ENCODE measurements at regions not wholly inside any gene's neighbourhood (a gene's known extent, or its start where the extent isn't known, plus 50 kb on each side); places are given as distances from the start of the nearest gene placed in this dataset.

DNA sequence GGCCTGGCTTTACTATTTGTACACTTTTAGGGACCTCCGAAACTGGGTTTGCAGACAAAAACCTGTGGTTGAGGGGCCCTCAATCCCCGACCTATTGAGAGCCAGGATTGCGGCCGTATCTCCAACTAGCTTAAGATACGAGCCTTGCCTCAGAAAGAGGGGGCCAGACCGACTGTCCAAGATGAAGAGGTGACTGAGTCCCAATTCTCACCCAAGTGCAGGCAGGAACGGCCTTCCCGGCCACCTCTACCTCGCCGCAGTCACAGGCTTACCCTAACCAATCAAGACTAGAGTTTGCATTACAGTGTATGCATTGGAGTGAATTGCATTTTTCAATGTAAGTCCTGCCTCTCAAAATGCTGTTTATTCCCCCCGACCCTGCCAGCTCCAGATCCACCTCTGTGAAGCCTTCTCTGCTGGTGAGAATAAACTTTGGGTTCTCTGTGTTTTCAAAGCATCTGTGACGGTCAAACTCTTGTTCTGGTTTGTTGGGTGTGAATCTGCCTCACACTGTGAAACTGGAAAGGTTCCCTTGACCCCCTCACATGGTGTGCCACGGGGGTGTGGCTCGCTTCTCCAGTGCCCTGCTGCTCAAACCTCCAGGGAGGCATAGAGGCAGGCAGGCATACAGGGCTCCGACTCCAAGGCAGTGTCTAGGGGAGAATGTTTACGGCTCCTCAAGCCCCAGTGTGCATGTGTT is 62.2 kb upstream of the WLS start:
- H3K27ac ChIP-seq = no peak overlapping the region
- DNase-seq (ENCODE audit: low read depth, low spot score) = no peak

DNA sequence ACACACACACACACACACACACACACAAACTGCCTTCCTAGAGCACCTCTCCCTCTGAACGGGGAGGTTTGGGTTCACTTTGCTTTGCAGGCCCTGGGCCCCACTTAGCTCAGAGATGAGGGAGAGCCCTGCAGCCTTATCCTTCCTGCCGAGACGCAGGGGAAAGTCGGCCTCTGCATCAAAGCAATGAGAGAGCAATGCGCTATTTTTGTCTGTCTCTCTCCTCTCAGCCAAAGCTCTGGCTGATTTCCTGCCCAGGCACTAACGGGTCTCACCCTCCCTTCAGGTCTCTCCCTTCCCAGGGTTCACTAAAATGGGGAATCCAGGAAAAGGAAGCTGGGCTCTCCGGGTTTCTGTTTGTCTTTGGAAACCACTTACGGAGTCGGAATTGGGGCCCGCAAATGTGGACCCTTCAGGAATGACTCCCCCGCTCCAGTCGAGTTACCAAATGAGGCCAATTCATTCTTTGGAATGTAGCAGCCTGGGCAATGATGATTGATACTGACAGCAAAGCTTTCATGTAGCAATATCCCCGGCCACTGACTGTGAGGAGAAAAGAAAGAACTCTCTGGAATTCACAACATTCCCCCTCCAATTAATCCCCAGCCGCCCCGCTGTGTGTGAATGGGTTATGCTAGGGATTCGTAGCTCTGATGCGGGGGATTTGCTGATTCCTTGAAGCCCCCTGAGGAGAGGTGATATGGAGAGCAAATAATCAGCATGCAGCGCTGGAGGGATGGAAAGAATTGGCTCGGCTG is 61.5 kb upstream of the WLS start:
- no peak for DNase-seq (ENCODE audit: low read depth, low spot score)
- no peak overlapping the region for H3K27ac ChIP-seq

DNA sequence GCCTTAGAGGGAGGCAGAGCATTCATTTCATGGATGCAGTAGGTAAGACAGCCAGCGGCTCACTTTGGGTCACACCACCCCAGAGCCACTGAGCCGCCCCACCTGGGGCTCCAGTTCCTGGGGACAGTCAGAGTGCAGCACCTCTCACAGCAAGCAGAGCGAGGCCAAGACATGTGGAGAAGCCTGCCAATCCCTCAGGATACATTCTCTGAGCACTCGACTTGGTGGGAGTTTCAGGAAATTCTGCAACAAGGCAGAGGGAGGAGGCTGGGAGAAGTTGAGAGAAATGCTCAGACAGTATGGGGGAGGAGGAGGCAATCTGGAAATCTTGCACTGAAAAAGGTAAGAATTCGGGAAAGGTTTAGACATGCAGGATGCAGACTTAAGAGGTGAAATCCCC is 60.8 kb upstream of the WLS start:
- no peak for DNase-seq (ENCODE audit: low read depth, low spot score)
- no peak overlapping the region for H3K27ac ChIP-seq

DNA sequence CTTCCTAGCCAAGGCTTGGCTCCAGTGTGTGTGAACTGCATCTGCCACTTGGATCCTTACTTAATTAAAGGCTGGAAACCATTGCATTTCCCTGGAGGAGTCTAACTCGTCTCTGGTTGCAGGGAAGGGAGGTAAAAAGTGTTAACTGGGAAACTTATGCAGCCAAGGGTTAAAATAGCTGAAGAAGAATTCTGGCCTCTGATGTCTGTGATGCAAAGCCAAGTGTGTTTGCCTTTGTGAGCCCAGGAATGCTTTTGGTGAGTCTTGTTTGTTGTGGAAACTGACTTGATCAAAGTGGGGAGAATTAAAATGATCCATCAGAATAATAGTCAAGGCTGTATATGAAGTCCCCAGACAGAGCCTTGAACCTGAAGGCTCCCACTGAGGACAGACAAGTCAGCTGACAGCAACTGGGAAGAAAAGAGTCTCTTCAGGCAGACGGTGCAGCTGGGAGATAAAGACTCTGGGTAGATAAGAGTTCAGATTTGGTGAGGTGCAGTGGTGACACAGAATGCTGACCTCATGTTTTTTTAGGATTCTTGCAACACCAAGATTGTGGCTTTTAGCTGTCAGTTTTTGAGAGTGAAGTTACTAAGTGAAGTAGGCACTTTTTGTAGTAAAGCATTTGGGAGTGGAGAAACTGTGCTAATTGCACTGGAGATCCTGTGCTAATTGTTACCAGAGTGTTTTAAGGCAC is 59.5 kb upstream of the WLS start:
- no peak for DNase-seq (ENCODE audit: low read depth, low spot score)
- no peak overlapping the region for H3K27ac ChIP-seq

DNA sequence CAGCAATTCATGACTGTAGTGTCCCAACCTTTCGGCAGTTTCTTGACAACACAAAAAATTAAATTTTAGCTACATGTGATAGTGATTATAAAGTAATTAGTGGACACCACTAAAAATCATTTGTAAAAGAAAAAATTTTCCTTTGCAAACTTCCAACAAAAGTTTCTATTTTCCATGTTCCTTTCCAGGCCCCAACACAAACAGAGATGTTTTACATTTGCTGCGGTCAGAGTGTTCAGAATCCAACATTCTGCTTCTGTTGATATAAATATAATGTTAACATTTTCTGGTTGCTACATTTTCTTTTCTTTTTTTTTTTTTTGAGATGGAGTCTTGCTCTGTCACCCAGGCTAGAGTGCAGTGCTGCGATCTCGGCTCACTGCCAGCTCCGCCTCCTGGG is 54.9 kb upstream of the WLS start:
- DNase-seq (ENCODE audit: low read depth, low spot score) = no peak

DNA sequence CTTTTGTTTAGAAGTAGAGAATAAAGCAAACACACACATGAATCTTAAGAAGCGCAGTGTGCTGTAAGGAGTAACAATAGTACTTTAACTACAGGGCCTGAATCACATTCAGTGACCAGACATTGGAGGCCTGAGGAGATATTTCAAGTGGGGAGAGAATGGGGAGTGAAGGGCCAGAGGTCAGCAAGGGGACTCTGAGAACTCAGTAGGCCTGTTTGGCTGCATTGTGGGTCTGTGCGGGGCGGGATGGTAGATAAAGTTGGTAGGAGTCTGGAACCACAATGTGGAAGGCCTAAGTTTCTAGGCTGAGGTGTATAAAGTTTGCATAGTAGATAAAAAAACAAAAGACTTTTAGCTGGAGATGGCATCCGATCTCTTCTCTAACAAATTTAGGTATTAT is 52.7 kb upstream of the WLS start:
- DNase-seq (ENCODE audit: low read depth, low spot score) = no peak
- H3K27ac ChIP-seq = no peak overlapping the region

More for the DNA sequence above, 54.9 kb upstream of the WLS start:
- H3K27ac ChIP-seq = no peak overlapping the region

DNA sequence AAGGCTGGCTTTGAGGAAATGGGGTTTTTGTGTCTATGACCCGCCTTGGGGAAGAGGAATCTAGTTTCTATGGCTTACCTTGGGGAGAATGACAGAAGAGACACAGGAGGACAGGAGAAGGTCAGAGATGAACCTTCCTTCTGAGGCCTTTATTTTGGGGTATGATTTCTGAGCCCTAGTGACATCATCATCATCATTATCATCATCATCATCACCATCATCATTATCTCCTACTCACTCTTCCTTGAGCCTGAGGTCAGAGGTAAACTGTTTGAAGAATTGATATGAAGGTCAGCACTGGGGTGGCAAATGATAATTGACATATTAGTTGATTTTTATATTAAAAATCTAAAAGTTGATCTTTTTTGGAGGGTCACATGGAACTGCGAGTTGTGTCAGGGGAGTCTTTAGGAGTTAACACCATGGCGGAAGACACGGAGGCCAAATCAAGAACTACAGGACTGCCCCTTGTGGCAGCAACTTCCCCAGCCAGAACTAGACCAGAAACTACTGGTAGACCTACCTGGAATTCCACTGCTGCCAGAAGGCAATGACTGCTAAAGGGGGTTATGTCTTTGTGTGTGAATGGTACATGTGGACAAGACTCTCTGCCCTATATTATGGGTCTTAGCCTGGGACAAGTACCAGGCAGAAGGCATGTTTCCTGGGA is 49.8 kb upstream of the WLS start:
- H3K27ac ChIP-seq = no peak overlapping the region
- no peak for DNase-seq (ENCODE audit: low read depth, low spot score)

All from epithelial cell of prostate (primary cell).